K562 (cell line): ENCODE measurements at regions not wholly inside any gene's neighbourhood (a gene's known extent, or its start where the extent isn't known, plus 50 kb on each side); places are given as distances from the start of the nearest gene placed in this dataset.

Experiments
- ATAC-seq: fragments of 200-7000 bp; cut with Tn5 transposase; 3 replicates; pipeline ENCODE4 v1.9.1; 2020; ENCODE audit warnings: moderate library complexity
- BruUV-seq: library from RNA; stranded (reverse); fragments of 400-500 nt; replicated peaks from 2 replicates; lab custom pipeline; 2021; lab: Mats Ljungman, UMichigan
- CTCF ChIA-PET: fragments of 300-600 bp; formaldehyde crosslinking; extraction: SDS; loops from one replicate; lab custom pipeline; 2021; ENCODE audit warnings: low intra/inter-chr PET ratio; lab: Yijun Ruan, JAX
- POLR2A ChIA-PET: fragments of 300-600, 350-650 bp; sonication (Branson Sonifier 250); formaldehyde crosslinking; extraction: SDS; loops from one replicate; lab custom pipeline; 2021; ENCODE audit warnings: antibody characterized with exemption, inconsistent platforms; lab: Yijun Ruan, JAX
- DNase-seq, 4 experiments: peaks; one replicate each; pipeline versions ENCODE4 v3.0.0 to v3.0.0-alpha.2; 2011 to 2018; ENCODE audit warnings: low spot score in 3 of 4, mixed read lengths in 3 of 4; ENCODE audit errors: extremely low read depth in 1 of 4
- FAIRE-seq: peaks from 2 replicates; lab custom pipeline; 2011; peaks lifted over from hg19 to GRCh38; lab: Jason Lieb, UNC
- H2AFZ ChIP-seq: 2 replicates; pipeline ENCODE4 v1.6.0; 2011; ENCODE audit warnings: low read depth, low read length, control low read depth, inconsistent platforms
- H3K27ac ChIP-seq: fragments of 200-600 bp; 3 replicates; pipeline ENCODE4 v1.8.0; 2011; ENCODE audit warnings: low read depth, mild to moderate bottlenecking, control low read depth, inconsistent platforms, low read length, moderate library complexity, mixed read lengths; ENCODE audit errors: extremely low read depth
- H3K27me3 ChIP-seq, 2 experiments: fragments of 300-600 bp in 1 of 2; 2 replicates in 1 of 2; 3 replicates in 1 of 2; pipeline versions ENCODE4 v1.6.0 to v1.8.0; 2011; ENCODE audit warnings: inconsistent platforms in 2 of 2, low read length in 2 of 2, mild to moderate bottlenecking in 1 of 2, mixed read lengths in 1 of 2, moderate library complexity in 1 of 2; ENCODE audit not compliant: control insufficient read depth in 2 of 2, insufficient read depth in 2 of 2
- H3K36me3 ChIP-seq: fragments of 300-600 bp; 3 replicates; pipeline ENCODE4 v1.8.0; 2011; ENCODE audit warnings: mild to moderate bottlenecking, low read length, inconsistent platforms; ENCODE audit not compliant: control insufficient read depth, insufficient read depth
- H3K4me1 ChIP-seq, 2 experiments: fragments of 200-600 bp in 1 of 2; replicated peaks in 1 of 2; 2 replicates in 1 of 2; 3 replicates in 1 of 2; pipeline versions ENCODE4 v1.5.1 to v1.8.0; 2011; ENCODE audit warnings: inconsistent platforms in 2 of 2, low read length in 2 of 2, mild to moderate bottlenecking in 1 of 2, mixed read lengths in 1 of 2, moderate library complexity in 1 of 2; ENCODE audit not compliant: control insufficient read depth in 2 of 2, insufficient read depth in 2 of 2
- H3K4me2 ChIP-seq: 2 replicates; pipeline ENCODE4 v1.6.1; 2011; ENCODE audit warnings: low read length, control low read depth, inconsistent platforms, mixed read lengths; ENCODE audit not compliant: insufficient read depth
- H3K4me3 ChIP-seq: fragments of 200-600 bp; sonication (generic), shearing (Covaris generic); 2 replicates; pipeline ENCODE4 v1.5.1; 2016; ENCODE audit warnings: control low read depth, inconsistent platforms
- H3K79me2 ChIP-seq: fragments of 200-600 bp; 3 replicates; pipeline ENCODE4 v1.8.0; 2011; ENCODE audit warnings: low read length, inconsistent platforms; ENCODE audit not compliant: control insufficient read depth, insufficient read depth
- H3K9ac ChIP-seq, 2 experiments: 2 replicates each; pipeline versions ENCODE4 v1.6.0 to v1.6.1; 2011; ENCODE audit warnings: low read depth in 2 of 2, low read length in 2 of 2, control low read depth in 1 of 2, inconsistent platforms in 1 of 2, mild to moderate bottlenecking in 1 of 2, mixed read lengths in 1 of 2; ENCODE audit not compliant: insufficient read depth in 1 of 2
- H3K9me1 ChIP-seq: one replicate; pipeline ENCODE4 v1.6.0; 2011; ENCODE audit warnings: inconsistent platforms, mild to moderate bottlenecking, low read length, moderate library complexity; ENCODE audit not compliant: control insufficient read depth, insufficient read depth
- H3K9me3 ChIP-seq: replicated peaks from 2 replicates; pipeline ENCODE4 v1.5.1; 2011; ENCODE audit warnings: low read depth, low read length, inconsistent platforms; ENCODE audit not compliant: control insufficient read depth, insufficient read depth
- H4K20me1 ChIP-seq: replicated peaks from 2 replicates; pipeline ENCODE4 v1.6.1; 2011; ENCODE audit warnings: low read length, inconsistent platforms, mixed read lengths; ENCODE audit not compliant: control insufficient read depth, insufficient read depth
- POLR2B ChIP-seq: fragments of 450-650 bp; IDR thresholded peaks from 2 replicates; pipeline ENCODE4 v1.6.1; 2018; ENCODE audit warnings: low read depth; ENCODE audit not compliant: partially characterized antibody
- SMARCC2 ChIP-seq: fragments of 450-650 bp; IDR thresholded peaks from 2 replicates; pipeline ENCODE4 v1.6.1; 2017; ENCODE audit warnings: antibody characterized with exemption, moderate library complexity, mild to moderate bottlenecking, low read depth
- SUPT5H ChIP-seq: fragments of 450-650 bp; IDR thresholded peaks from 2 replicates; pipeline ENCODE4 v1.6.1; 2016
- YBX1 ChIP-seq: fragments of 450-650 bp; IDR thresholded peaks from 2 replicates; pipeline ENCODE4 v1.7.1; 2016; ENCODE audit warnings: mild to moderate bottlenecking
- ZFP1 ChIP-seq: fragments of 450-650 bp; formaldehyde crosslinking; IDR thresholded peaks from 2 replicates; pipeline ENCODE4 v1.4.0; 2020; ENCODE audit warnings: mild to moderate bottlenecking, mixed read lengths
- ZFP36 ChIP-seq: fragments of 150-350 bp; IDR thresholded peaks from 2 replicates; pipeline ENCODE4 v1.6.1; 2018; ENCODE audit warnings: low read length, low read depth; ENCODE audit not compliant: partially characterized antibody
- ZNF197 ChIP-seq: fragments of 200-800 bp; sonication (Bioruptor generic); IDR thresholded peaks from 2 replicates; pipeline ENCODE4 v1.6.1; 2016; ENCODE audit warnings: low read depth, missing genetic modification characterization, missing compliant biosample characterization
- ZNF232 ChIP-seq: sonication (generic); formaldehyde crosslinking; IDR thresholded peaks from 2 replicates; pipeline ENCODE4 v1.8.0; 2022; ENCODE audit warnings: mild to moderate bottlenecking, missing genetic modification reagents
- ZNF282 ChIP-seq: sonication (generic); formaldehyde crosslinking; IDR thresholded peaks from 2 replicates; pipeline ENCODE4 v1.8.1; 2023; ENCODE audit warnings: missing genetic modification reagents
- WGBS: fragments of 100-300 bp; shearing (Covaris generic); methylation state at CpG from one replicate; pipeline ENCODE4 v1.1.6; 2016; ENCODE audit warnings: low coverage, mixed read lengths; ENCODE audit not compliant: insufficient coverage; ENCODE audit errors: missing lambda C conversion rate; 5-methylcytosine and 5-hydroxymethylcytosine counted together
- in situ Hi-C: fragments of 300-500 bp; cut with MboI; formaldehyde crosslinking; loops from 4 replicates; pipeline ENCODE4 v1.15.0; 2018; ENCODE audit warnings: inconsistent platforms, mixed read lengths
- intact Hi-C: fragments of 100-400 bp; cut with micrococcal nuclease; formaldehyde crosslinking; loops from 2 replicates; pipeline ENCODE4 v1.14.2; 2022
- TF ChIP-seq, protein P1 (sequence below): fragments of 450-650 bp; formaldehyde crosslinking; IDR thresholded peaks from 2 replicates; pipeline ENCODE4 v1.4.0; 2020; ENCODE audit warnings: mild to moderate bottlenecking, moderate library complexity
- TF ChIP-seq, protein P2 (sequence below): sonication (generic); formaldehyde crosslinking; IDR thresholded peaks from 2 replicates; pipeline ENCODE4 v1.8.1; 2023; ENCODE audit warnings: mild to moderate bottlenecking, missing genetic modification reagents

DNA sequence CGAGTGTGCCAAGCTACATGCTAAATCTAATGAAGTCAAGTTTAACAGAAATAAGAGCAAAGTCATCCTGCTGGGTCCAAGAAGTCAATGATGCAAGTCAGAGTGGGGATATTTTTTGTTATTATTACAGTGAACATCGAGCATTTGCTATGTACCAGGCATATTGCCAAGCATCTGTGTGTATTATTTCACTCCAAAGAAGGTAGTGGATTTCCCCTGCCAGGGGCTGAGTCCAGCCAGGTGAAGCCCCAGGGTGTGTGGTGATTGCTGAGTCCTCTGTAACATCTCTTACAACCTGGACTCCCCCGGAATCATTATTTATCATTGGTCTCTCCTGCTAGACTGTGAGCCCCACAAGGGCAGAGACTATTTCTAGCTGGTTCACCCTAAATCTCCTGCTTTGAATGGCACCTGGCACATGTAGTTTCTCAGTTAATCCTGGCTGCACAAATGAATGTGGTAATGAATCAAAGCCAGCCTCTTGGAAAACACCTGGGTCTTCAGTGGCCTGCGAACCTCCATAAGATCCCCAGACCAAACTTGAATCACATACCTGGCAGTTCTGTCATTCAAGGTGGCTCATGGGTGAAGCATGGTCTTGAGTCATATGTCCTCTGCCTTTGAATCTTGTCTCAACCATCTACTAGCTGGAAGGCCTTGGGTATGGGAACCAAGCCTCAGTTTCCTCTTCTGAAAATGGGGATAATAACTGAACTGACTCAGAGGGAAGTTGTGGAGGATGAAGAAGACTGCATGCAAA lies 549.2 kb downstream of the MIAT start:
- Histone ChIP-seq H3K4me1 (no peaks in the 10 kb centered on the region), H2AFZ (no peak overlapping the region), H3K36me3 (no peaks in the 10 kb centered on the region), H3K4me3 (no peak overlapping the region), H3K9ac (no peak overlapping the region), H3K4me2 (no peak overlapping the region), H3K9me1 (no peaks in the 10 kb centered on the region), H3K79me2 (no peaks in the 10 kb centered on the region), H4K20me1 (no peaks in the 10 kb centered on the region; the same call in 1 of the 2 replicates), H3K27ac (no peak overlapping the region), H3K9me3 (no peaks in the 10 kb centered on the region)
- in situ Hi-C loops = no loop called here
- FAIRE-seq (no peak), ATAC-seq (no peak), DNase-seq (no peak)
- ChIA-PET CTCF (no interaction called here), POLR2A (interaction anchor here (0.6 to 0.8 kb wide), 2 partner anchors 27 to 43 kb away, joined by 3 to 4 read pairs; no protein-coding TSS in a partner anchor)
- TF ChIP-seq ZFP1 (CRISPR knock-in tag) = no peak
- no peak for TF ChIP-seq ZNF232 (CRISPR knock-in tag)
- TF ChIP-seq SMARCC2 = no peak
- no peak for TF ChIP-seq SUPT5H
- no peak for TF ChIP-seq ZFP36
- TF ChIP-seq, all 486 proteins: peak for 0
- intact Hi-C loops = no loop called here
- 0% methylated on average over 4 of the region's 4 CpGs for WGBS
- no peaks in the 10 kb centered on the region; a peak in 1 of 5 replicates for H3K27me3 ChIP-seq
- BruUV-seq = no TSS peak

DNA sequence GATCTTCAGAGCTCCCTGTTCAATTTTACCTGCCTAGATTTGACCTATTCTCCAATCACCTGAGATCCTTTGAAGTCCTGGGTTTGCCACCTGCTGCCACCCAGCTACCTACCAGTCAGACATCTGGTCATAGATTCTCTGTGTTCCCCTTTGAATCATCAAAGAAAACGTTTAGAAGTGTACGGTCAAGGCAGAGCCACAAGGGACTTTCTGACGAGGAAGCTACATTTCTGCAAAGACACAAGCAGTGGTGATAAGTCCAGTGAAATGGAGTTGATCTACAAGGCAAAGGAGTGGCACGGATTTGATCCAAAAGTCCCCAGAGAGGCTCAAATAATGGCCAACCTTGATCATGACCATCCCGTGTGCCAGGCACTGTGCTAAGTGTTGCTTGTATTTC lies 549.9 kb downstream of the MIAT start:
- no peak for DNase-seq
- Histone ChIP-seq H4K20me1 (no peaks in the 10 kb centered on the region; the same call in 1 of the 2 replicates), H3K9me3 (no peaks in the 10 kb centered on the region), H3K36me3 (no peaks in the 10 kb centered on the region), H3K79me2 (no peaks in the 10 kb centered on the region), H3K27me3 (no peaks in the 10 kb centered on the region; a peak in 1 of 5 replicates), H3K27ac (no peak overlapping the region), H3K9me1 (no peaks in the 10 kb centered on the region), H2AFZ (no peak overlapping the region), H3K4me1 (no peaks in the 10 kb centered on the region), H3K4me3 (no peak overlapping the region), H3K4me2 (no peak overlapping the region), H3K9ac (no peak overlapping the region)
- no peak for FAIRE-seq
- in situ Hi-C loops (no loop called here), intact Hi-C loops (no loop called here)
- TF ChIP-seq ZNF282 (CRISPR knock-in tag) (no peak), ZNF197 (no peak), YBX1 (no peak), POLR2B (no peak)
- TF ChIP-seq, protein P1, sequence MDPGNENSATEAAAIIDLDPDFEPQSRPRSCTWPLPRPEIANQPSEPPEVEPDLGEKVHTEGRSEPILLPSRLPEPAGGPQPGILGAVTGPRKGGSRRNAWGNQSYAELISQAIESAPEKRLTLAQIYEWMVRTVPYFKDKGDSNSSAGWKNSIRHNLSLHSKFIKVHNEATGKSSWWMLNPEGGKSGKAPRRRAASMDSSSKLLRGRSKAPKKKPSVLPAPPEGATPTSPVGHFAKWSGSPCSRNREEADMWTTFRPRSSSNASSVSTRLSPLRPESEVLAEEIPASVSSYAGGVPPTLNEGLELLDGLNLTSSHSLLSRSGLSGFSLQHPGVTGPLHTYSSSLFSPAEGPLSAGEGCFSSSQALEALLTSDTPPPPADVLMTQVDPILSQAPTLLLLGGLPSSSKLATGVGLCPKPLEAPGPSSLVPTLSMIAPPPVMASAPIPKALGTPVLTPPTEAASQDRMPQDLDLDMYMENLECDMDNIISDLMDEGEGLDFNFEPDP (CRISPR knock-in tag) = no peak
- TF ChIP-seq, protein P2, sequence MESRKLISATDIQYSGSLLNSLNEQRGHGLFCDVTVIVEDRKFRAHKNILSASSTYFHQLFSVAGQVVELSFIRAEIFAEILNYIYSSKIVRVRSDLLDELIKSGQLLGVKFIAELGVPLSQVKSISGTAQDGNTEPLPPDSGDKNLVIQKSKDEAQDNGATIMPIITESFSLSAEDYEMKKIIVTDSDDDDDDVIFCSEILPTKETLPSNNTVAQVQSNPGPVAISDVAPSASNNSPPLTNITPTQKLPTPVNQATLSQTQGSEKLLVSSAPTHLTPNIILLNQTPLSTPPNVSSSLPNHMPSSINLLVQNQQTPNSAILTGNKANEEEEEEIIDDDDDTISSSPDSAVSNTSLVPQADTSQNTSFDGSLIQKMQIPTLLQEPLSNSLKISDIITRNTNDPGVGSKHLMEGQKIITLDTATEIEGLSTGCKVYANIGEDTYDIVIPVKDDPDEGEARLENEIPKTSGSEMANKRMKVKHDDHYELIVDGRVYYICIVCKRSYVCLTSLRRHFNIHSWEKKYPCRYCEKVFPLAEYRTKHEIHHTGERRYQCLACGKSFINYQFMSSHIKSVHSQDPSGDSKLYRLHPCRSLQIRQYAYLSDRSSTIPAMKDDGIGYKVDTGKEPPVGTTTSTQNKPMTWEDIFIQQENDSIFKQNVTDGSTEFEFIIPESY = no peak
- no peak for ATAC-seq
- ChIA-PET CTCF (no interaction called here), POLR2A (no interaction called here)
- BruUV-seq = no TSS peak
- 4% methylated on average over 5 of the region's 5 CpGs for WGBS
